ENCODE measurements at regions not wholly inside any gene's neighbourhood (a gene's known extent, or its start where the extent isn't known, plus 50 kb on each side); places are given as distances from the start of the nearest gene placed in this dataset.
"Not testable (repeated sequence)": the region's sequence is repeated elsewhere in the genome, so short reads cannot be mapped to it uniquely, and the experiment has no call there.

- intact Hi-C loops (cut with micrococcal nuclease) = no loop called here
Observed at GRCh38 chr16:66028510-66029216, 337.8 kb upstream of the CDH5 start.

- intact Hi-C loops (cut with micrococcal nuclease) = no loop called here
Observed at GRCh38 chr16:66026787-66027330, 339.6 kb upstream of the CDH5 start.

GRCh38 chr16:66026211-66026610 is 340.3 kb upstream of the CDH5 start:
- intact Hi-C loops (cut with micrococcal nuclease) = no loop called here

GRCh38 chr16:66025751-66026150 is 340.7 kb upstream of the CDH5 start:
- intact Hi-C loops (cut with micrococcal nuclease) = no loop called here

- intact Hi-C loops (cut with micrococcal nuclease) = not testable (repeated sequence)
Observed at GRCh38 chr16:66024567-66024966, 341.9 kb upstream of the CDH5 start.

- intact Hi-C loops (cut with micrococcal nuclease) = no loop called here
Observed at GRCh38 chr16:66023481-66023880, 343.0 kb upstream of the CDH5 start.

- intact Hi-C loops (cut with micrococcal nuclease) = no loop called here
Observed at GRCh38 chr16:66020642-66021041, 345.8 kb upstream of the CDH5 start.

- intact Hi-C loops (cut with micrococcal nuclease) = no loop called here
Observed at GRCh38 chr16:66020046-66020445, 346.4 kb upstream of the CDH5 start.

- intact Hi-C loops (cut with micrococcal nuclease) = not testable (repeated sequence)
Observed at GRCh38 chr16:66019502-66019901, 347.0 kb upstream of the CDH5 start.

- intact Hi-C loops (cut with micrococcal nuclease) = no loop called here
Observed at GRCh38 chr16:66014221-66014620, 352.3 kb upstream of the CDH5 start.

- intact Hi-C loops (cut with micrococcal nuclease) = no loop called here
Observed at GRCh38 chr16:66013486-66013885, 353.0 kb upstream of the CDH5 start.

DNA sequence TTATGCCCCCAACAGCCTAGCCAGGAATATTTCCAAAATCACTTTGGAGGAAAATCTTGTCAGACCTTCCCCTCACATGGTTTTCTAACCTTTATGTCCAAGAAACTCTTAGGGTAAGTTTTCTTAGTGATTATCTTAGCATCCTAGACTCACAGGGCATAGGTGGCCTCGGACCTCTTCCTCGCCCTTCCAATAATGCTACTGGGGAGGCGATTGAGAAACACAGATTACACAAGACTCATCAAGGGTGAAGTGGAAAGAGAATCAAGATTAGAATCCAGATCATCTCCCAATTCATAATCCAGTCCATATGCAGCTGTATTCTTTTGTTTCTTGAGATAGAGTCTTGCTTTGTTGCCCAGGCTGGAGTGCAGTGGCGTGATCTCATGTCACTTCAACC is 358.4 kb upstream of the CDH5 start:
- intact Hi-C loops (cut with micrococcal nuclease) = no loop called here

DNA sequence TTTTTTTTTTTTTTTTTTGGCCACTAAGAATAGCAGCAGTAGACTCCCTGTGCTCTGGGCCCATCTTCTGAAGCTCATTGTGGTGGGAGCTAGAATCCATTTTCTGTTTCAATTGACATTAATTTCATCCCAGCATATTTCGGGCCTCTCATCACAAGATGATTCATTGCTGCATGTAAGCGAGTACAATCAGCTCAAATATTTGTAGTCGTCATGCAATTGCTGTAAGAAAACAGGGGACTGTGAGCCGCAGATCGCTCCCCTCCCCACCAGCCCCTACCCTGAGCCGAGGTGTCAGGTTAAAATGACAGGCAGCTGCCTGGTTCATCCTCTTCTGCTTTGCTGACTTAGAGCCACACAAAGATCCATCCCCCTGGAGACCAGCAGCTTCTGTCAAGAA is 358.8 kb upstream of the CDH5 start:
- intact Hi-C loops (cut with micrococcal nuclease) = no loop called here

DNA sequence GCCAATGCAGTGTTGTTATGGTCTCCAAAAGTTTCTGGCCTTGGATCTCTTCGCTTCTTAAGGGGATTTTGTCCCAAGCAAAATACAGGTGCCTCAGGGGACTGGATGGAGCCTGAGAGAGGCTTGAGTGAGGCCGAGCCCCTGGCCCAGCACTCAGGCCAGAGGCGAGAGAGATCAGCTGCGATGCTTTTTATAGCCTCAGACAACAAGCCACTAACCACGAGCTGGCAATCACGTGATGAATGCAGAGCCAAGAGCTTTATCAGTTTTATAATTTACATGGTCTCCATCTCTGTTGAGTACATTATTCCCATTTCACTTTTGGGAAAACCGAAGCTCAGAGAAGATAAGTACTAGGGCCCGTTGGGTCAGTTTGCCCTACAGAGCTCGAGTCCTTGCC is 360.0 kb upstream of the CDH5 start:
- intact Hi-C loops (cut with micrococcal nuclease) = no loop called here

DNA sequence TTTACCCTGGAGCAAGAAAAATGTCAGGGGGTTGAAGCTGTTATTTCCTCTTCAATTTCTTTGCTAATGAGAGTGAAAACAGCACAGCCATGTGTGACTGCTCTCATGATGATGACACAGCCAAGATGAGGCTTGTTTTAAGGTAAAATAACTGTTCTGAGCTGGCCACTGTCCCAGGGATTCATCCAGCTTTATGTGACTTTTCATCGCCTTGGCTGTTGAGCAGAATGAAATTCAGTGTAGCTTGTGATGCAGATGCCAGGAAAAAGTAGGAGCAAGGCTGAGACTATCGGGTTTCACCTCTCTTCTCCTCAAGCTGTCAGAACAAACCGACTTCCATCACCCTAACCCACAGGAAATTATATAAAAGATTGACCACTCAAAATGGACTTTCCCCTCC is 361.8 kb upstream of the CDH5 start:
- intact Hi-C loops (cut with micrococcal nuclease) = no loop called here

DNA sequence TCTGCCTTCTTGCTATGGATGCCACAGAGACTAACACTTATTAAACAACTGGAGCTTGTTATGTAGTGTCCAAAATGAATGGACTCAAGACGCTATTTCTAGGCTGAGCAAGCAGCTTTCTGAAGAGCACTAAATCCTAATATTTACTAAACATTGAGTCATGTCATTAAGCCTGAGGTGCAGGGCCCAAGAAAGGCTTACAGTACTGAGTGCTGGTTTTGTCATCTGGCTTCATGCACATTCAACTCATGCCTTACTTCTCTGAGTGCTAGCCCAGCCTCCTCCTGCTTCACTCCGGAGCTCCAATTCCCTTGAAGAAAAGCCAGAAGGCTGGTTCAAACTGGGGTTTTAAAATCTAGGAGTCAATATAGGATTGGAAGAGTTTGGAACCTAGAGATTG is 363.3 kb upstream of the CDH5 start:
- intact Hi-C loops (cut with micrococcal nuclease) = no loop called here

DNA sequence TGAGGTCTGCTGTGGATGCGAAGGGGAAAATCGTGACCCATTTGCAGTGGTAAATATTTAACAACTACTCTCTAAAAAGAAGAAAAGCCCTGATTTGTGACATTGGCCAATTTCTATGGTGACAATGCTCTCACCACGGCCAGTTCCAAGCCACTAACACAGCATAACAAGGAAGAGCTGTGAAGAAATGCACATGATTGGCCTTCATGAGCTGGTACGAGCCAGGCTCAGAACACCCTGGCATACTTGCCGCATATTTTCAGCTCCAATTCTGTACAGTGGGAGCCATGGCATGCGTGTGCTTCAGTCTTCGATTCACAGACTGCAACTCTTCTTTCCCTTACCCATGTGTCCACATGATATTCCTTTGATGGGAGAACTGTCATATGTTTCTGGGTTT is 363.9 kb upstream of the CDH5 start:
- intact Hi-C loops (cut with micrococcal nuclease) = no loop called here

DNA sequence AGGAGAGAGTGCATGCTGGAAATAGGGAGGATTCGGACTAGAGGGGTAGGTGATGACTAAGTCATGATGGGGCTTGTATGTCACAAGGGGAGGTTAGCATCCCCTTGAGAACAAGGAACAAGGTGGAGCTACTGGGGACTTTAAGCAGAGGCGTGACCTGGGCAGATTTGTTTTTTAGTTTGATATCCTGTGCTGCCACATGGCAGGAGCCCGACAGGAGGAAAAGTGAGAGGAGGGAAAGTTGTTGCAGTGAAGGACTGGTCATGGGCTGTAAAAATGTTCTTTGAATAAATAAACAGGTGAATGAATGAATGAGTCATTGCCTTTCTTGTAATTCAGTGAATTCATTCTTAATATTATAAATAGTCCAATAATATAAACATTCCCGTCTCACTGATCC is 365.1 kb upstream of the CDH5 start:
- intact Hi-C loops (cut with micrococcal nuclease) = no loop called here

DNA sequence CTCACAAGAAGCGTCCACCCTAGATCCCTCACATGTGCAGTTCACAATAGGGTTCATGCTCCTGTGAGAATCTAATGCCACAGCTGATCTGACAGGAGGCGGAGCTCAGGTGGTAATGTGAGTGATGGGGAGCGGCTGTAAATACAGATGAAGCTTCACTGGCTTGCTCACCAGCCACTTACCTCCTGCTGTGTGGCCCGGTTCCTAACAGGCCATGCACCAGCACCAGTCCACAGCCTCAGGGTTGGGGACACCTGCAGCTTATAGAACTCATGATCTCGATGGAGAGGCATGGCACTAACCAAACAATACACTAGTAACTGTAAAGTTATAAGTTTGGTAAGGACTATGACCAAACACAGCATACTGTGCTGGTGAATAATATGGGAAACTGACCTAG is 368.0 kb upstream of the CDH5 start:
- intact Hi-C loops (cut with micrococcal nuclease) = no loop called here

- intact Hi-C loops (cut with micrococcal nuclease) = no loop called here
Observed at GRCh38 chr16:65994291-65994690, 372.2 kb upstream of the CDH5 start.

DNA sequence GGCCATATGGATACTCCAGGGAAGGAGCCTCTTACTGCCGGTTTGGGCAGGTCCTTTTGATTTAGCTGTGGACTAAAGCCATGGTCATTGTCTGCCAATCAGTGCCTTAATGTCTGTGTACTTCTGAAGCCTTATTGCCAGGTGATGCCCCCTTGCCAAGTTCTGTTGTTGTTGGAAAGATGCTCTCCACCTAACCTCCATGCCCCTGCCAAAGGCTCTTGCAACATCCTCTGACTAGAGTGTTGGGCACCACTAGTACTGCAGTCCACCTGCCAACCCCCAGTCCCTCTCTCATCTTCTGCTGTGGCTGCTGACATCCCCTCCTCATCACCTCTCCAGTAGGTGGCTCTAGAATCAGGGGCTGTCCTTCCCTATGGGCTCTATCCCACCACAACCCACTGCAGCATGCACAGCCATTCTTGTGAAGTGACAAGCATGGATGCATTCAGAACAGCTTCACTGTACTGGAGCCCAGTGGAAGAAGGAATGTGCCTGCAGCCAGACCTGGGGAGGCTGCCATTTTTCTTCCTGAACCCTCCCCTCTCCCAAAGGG is 375.3 kb upstream of the CDH5 start:
- intact Hi-C loops (cut with micrococcal nuclease) = no loop called here

GRCh38 chr16:65989861-65990604 is 376.5 kb upstream of the CDH5 start:
- intact Hi-C loops (cut with micrococcal nuclease) = no loop called here
